Testis (tissue), 2 donors: ENCODE measurements at regions not wholly inside any gene's neighbourhood (a gene's known extent, or its start where the extent isn't known, plus 50 kb on each side); places are given as distances from the start of the nearest gene placed in this dataset.

ENCODE experiments used
- DNase-seq: peaks from one replicate; pipeline ENCODE4 v3.0.0-alpha.2; 2019
- H3K27ac ChIP-seq, 2 donors: fragments of 200-600 bp; sonication (generic); one replicate each; pipeline ENCODE4 v1.5.1; 2019
- H3K27me3 ChIP-seq: fragments of 200-600 bp; sonication (generic); one replicate; pipeline ENCODE4 v1.5.1; 2019
- H3K36me3 ChIP-seq: fragments of 200-600 bp; sonication (generic); one replicate; pipeline ENCODE4 v1.5.1; 2017; ENCODE audit warnings: low read depth; ENCODE audit errors: missing control alignments
- H3K4me1 ChIP-seq: fragments of 200-600 bp; sonication (generic); one replicate; pipeline ENCODE4 v1.5.1; 2019
- H3K4me3 ChIP-seq, 2 donors: fragments of 200-600 bp; sonication (generic); one replicate each; pipeline ENCODE4 v1.5.1; 2017 to 2019
- H3K9me3 ChIP-seq: fragments of 200-600 bp; sonication (generic); one replicate; pipeline ENCODE4 v1.5.1; 2017
- POLR2A ChIP-seq: fragments of 450-650 bp; IDR thresholded peaks from one replicate; pipeline ENCODE4 v1.6.1; 2017; ENCODE audit warnings: antibody characterized with exemption, mild to moderate bottlenecking, moderate library complexity
- WGBS, 2 donors: methylation state at CpG; one replicate each; pipeline ENCODE4 v1.1.5; 2018; 5-methylcytosine and 5-hydroxymethylcytosine counted together
- intact Hi-C: fragments of 100-400 bp; cut with DNase I; formaldehyde crosslinking; loops from one replicate; pipeline ENCODE4 v1.15.1; 2023; ENCODE audit warnings: low total_unique reads
- TF ChIP-seq, protein P1 (sequence below), 3 experiments: fragments of 450-650 bp in 2 of 3; fragments of 200-600 bp in 1 of 3; sonication (generic) in 1 of 3; IDR thresholded peaks; one replicate each; pipeline ENCODE4 v1.5.1; 2016 to 2019; ENCODE audit warnings: antibody characterized with exemption in 3 of 3, mild to moderate bottlenecking in 2 of 3, moderate library complexity in 1 of 3

DNA sequence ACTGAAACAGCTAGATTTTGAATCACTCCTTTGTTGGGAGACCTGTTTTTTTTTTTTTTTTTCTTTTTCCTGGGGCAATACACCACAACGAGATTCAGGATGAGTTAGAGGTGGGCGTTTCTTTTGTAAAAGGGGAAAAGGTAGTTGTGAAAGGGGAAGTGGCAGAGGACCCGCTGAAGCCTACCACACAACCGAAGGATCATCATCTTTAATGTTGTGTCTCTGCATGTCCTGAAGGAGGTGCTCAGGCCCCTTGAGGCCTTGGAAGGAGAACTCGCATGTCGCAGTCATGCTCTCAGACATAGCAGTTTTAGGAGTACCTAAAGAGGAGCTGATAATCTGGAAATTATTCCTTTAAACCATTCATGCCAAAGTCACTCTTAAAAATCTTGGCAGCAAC lies 137.9 kb upstream of the LRIG1 start:
- intact Hi-C loops: no loop called here
- Histone ChIP-seq H3K36me3 (no peaks in the 10 kb centered on the region), H3K27ac (no peak overlapping the region), H3K9me3 (no peaks in the 10 kb centered on the region), H3K4me3 (no peak overlapping the region), H3K4me1 (no peaks in the 10 kb centered on the region), H3K27me3 (no peaks in the 10 kb centered on the region)
- no peak for DNase-seq
- TF ChIP-seq, protein P1, sequence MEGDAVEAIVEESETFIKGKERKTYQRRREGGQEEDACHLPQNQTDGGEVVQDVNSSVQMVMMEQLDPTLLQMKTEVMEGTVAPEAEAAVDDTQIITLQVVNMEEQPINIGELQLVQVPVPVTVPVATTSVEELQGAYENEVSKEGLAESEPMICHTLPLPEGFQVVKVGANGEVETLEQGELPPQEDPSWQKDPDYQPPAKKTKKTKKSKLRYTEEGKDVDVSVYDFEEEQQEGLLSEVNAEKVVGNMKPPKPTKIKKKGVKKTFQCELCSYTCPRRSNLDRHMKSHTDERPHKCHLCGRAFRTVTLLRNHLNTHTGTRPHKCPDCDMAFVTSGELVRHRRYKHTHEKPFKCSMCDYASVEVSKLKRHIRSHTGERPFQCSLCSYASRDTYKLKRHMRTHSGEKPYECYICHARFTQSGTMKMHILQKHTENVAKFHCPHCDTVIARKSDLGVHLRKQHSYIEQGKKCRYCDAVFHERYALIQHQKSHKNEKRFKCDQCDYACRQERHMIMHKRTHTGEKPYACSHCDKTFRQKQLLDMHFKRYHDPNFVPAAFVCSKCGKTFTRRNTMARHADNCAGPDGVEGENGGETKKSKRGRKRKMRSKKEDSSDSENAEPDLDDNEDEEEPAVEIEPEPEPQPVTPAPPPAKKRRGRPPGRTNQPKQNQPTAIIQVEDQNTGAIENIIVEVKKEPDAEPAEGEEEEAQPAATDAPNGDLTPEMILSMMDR (IDR thresholded peaks at IDR 0.05): no peak
- no peak for TF ChIP-seq POLR2A
- 62 to 70% methylated on average over 6 of the region's 6 CpGs for WGBS, 2 donors

DNA sequence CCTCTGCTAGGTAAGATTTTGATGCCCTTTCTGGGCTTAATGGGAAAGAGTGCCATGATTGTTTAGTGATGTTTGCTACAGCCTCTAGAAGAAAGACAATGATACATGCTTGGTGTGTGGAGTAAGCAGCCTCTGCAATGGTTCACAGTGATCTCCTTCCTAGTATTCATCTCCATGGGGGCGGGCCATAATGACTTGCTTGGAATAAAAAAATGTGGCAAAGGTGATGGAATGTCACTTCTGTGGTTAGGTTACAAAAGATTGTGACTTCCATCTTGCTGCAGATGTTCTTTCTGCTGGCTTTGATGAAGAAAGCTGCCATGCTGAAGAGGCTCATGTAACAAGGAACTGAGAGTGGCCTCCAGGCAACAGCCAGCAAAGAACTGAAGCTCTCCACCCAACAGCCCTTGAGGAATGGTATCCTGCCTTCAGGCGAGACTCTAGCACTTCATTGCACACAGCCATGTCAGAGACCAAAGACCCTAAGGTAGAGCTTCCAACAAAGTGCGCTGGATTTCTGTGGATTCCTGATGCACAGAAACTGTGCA lies 139.1 kb upstream of the LRIG1 start:
- DNase-seq: no peak
- TF ChIP-seq POLR2A: no peak
- TF ChIP-seq, protein P1 (IDR thresholded peaks at IDR 0.05): no peak
- H3K9me3 ChIP-seq: no peaks in the 10 kb centered on the region
- intact Hi-C loops: no loop called here
- no peaks in the 10 kb centered on the region for H3K36me3 ChIP-seq
- no peak overlapping the region for H3K27ac ChIP-seq
- no peaks in the 10 kb centered on the region for H3K27me3 ChIP-seq
- H3K4me3 ChIP-seq: no peak overlapping the region
- no peaks in the 10 kb centered on the region for H3K4me1 ChIP-seq
- 86 to 91% methylated on average over 3 of the region's 3 CpGs for WGBS, 2 donors

DNA sequence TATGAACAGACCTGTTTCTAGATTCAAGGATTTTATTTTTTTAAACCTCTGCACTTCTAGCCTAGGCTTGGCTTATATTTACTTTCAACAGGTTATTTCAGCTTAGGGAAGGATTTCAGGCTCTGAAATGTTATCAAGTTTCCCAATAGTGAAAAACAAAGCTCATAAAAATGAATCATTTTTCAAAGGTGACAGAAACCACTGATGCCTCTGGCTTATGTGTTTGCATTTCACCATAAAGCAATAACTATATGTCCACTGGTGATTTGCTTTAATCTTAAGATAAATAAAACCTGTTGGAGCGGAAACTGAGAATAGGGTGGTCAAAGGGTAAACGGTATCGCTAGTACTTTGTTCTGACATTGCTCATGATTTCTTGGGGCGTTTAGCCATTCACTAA lies 141.2 kb upstream of the LRIG1 start:
- no peak for DNase-seq
- H3K4me3 ChIP-seq: no peak overlapping the region
- intact Hi-C loops: no loop called here
- H3K27ac ChIP-seq: no peak overlapping the region
- no peaks in the 10 kb centered on the region for H3K27me3 ChIP-seq
- TF ChIP-seq POLR2A: no peak
- TF ChIP-seq, protein P1 (IDR thresholded peaks at IDR 0.05): no peak
- WGBS, 2 donors: 83 to 86% methylated on average over 4 of the region's 4 CpGs
- no peaks in the 10 kb centered on the region for H3K9me3 ChIP-seq
- H3K4me1 ChIP-seq: no peaks in the 10 kb centered on the region
- H3K36me3 ChIP-seq: no peaks in the 10 kb centered on the region

DNA sequence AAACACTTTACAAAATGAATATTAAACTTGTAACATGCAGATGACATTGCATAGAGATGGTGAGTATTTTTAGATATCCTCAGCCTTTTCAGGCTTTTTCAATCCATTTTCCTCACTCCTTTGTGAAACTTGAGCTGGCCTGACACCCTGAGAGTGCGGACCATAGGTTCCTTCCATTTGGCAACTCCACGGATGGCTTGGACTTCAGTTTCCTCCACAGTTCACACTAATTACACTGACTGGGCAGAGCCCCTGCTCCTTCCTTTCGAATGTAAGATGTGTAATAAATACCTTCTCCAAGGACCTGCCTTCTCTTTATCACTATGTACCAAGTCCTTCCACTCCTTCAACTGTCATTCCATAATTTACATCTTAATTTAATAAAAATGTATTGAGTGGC lies 141.7 kb upstream of the LRIG1 start:
- WGBS, 2 donors: 54 to 80% methylated on average over 3 of the region's 3 CpGs
- Histone ChIP-seq H3K36me3 (no peaks in the 10 kb centered on the region), H3K9me3 (no peaks in the 10 kb centered on the region), H3K27me3 (no peaks in the 10 kb centered on the region), H3K27ac (no peak overlapping the region), H3K4me1 (no peaks in the 10 kb centered on the region), H3K4me3 (no peak overlapping the region)
- TF ChIP-seq, protein P1 (IDR thresholded peaks at IDR 0.05): no peak
- TF ChIP-seq POLR2A: no peak
- no peak for DNase-seq
- intact Hi-C loops: no loop called here

DNA sequence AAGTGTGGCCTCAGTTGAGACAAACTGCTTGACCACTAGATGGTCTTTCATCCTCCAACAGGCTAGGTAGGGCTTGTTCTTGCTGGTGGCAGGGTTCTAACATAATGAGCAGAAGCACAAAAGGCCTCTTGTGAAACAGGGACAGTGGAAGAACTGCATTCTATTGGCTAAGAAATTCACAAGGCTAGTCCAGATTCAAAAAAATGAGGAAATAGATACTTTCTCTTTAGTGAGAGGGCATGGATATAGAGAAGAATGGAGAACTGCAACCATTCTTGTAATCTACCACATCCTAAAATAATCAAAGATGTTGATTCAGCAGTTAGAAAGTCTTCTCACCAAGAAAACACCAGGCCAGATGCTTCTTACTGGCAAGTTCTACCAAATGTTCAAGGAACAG lies 143.7 kb upstream of the LRIG1 start:
- H3K9me3 ChIP-seq: no peaks in the 10 kb centered on the region
- H3K27me3 ChIP-seq: no peaks in the 10 kb centered on the region
- TF ChIP-seq POLR2A: no peak
- TF ChIP-seq, protein P1 (IDR thresholded peaks at IDR 0.05): no peak
- no peaks in the 10 kb centered on the region for H3K36me3 ChIP-seq
- H3K4me1 ChIP-seq: no peaks in the 10 kb centered on the region
- no peak overlapping the region for H3K4me3 ChIP-seq
- H3K27ac ChIP-seq: no peak overlapping the region
- intact Hi-C loops: no loop called here
- no peak for DNase-seq
